ENCODE measurements at regions not wholly inside any gene's neighbourhood (a gene's known extent, or its start where the extent isn't known, plus 50 kb on each side); places are given as distances from the start of the nearest gene placed in this dataset.

GRCh38 chr14:41986083-41986645 lies 379.5 kb downstream of the LRFN5 start:
- H3K27ac Mint-ChIP-seq, result no peak overlapping the region

GRCh38 chr14:41973178-41973577 lies 366.5 kb downstream of the LRFN5 start:
- Mint-ChIP-seq H3K9me3 (peaks cover 39% of the 10 kb centered on the region), H3K27me3 (ENCODE audit: insufficient read depth) (no peaks in the 10 kb centered on the region; the same call in 1 of the 2 replicates), H3K27ac (no peak overlapping the region), H3K4me1 (ENCODE audit: low read depth) (no peaks in the 10 kb centered on the region), H3K4me3 (no peak overlapping the region), H3K36me3 (ENCODE audit: low read depth) (no peaks in the 10 kb centered on the region)
- DNase-seq, result no peak
- no peak for TF ChIP-seq CTCF (IDR thresholded peaks at IDR 0.05)

More at GRCh38 chr14:41986083-41986645, 379.5 kb downstream of the LRFN5 start:
- H3K27me3 Mint-ChIP-seq (ENCODE audit: insufficient read depth), result no peaks in the 10 kb centered on the region
- H3K4me1 Mint-ChIP-seq (ENCODE audit: low read depth), result no peaks in the 10 kb centered on the region
- no peaks in the 10 kb centered on the region for H3K36me3 Mint-ChIP-seq (ENCODE audit: low read depth)
- no peak overlapping the region for H3K4me3 Mint-ChIP-seq
- no peak for DNase-seq
- peaks cover 24% of the 10 kb centered on the region for H3K9me3 Mint-ChIP-seq
- no peak for TF ChIP-seq CTCF (IDR thresholded peaks at IDR 0.05)

GRCh38 chr14:41972531-41972930 lies 365.9 kb downstream of the LRFN5 start:
- no peak for TF ChIP-seq CTCF (IDR thresholded peaks at IDR 0.05)
- Mint-ChIP-seq H3K4me3 (no peak overlapping the region), H3K27me3 (ENCODE audit: insufficient read depth) (no peaks in the 10 kb centered on the region; the same call in 1 of the 2 replicates), H3K36me3 (ENCODE audit: low read depth) (no peaks in the 10 kb centered on the region), H3K27ac (no peak overlapping the region), H3K4me1 (ENCODE audit: low read depth) (no peaks in the 10 kb centered on the region), H3K9me3 (peaks cover 42% of the 10 kb centered on the region)
- no peak for DNase-seq

GRCh38 chr14:41960281-41960680 lies 353.6 kb downstream of the LRFN5 start:
- Mint-ChIP-seq H3K9me3 (peaks cover 30% of the 10 kb centered on the region), H3K4me3 (no peak overlapping the region), H3K27me3 (ENCODE audit: insufficient read depth) (no peaks in the 10 kb centered on the region; the same call in 1 of the 2 replicates), H3K36me3 (ENCODE audit: low read depth) (no peaks in the 10 kb centered on the region), H3K27ac (no peak overlapping the region), H3K4me1 (ENCODE audit: low read depth) (no peaks in the 10 kb centered on the region)
- DNase-seq, result no peak
- TF ChIP-seq CTCF (IDR thresholded peaks at IDR 0.05), result no peak

GRCh38 chr14:41957459-41957858 lies 350.8 kb downstream of the LRFN5 start:
- Mint-ChIP-seq H3K36me3 (ENCODE audit: low read depth) (no peaks in the 10 kb centered on the region), H3K27me3 (ENCODE audit: insufficient read depth) (no peaks in the 10 kb centered on the region), H3K27ac (no peak overlapping the region), H3K4me3 (no peak overlapping the region), H3K9me3 (peaks cover 7% of the 10 kb centered on the region), H3K4me1 (ENCODE audit: low read depth) (no peaks in the 10 kb centered on the region)
- no peak for TF ChIP-seq CTCF (IDR thresholded peaks at IDR 0.05)
- no peak for DNase-seq

All from HFFc6 (cell line).